GM19324 (cell line): ENCODE measurements at regions not wholly inside any gene's neighbourhood (a gene's known extent, or its start where the extent isn't known, plus 50 kb on each side); places are given as distances from the start of the nearest gene placed in this dataset.
"Not testable (repeated sequence)": the region's sequence is repeated elsewhere in the genome, so short reads cannot be mapped to it uniquely, and the experiment has no call there.

Experiments used
- ATAC-seq: cut with Tn5 transposase; IDR thresholded peaks from one replicate; pipeline ENCODE4 v1.9.1; 2021; ENCODE audit warnings: mild to moderate bottlenecking, moderate library complexity; ENCODE audit not compliant: unreplicated experiment, low FRiP score

GRCh38 chr1:234836776-234837357 is 226.9 kb upstream of the IRF2BP2 start:
- ATAC-seq: no peak

- no peak for ATAC-seq
These were observed 226.2 kb upstream of the IRF2BP2 start for GRCh38 chr1:234836045-234836681.

GRCh38 chr1:234835239-234835638 is 225.3 kb upstream of the IRF2BP2 start:
- no peak for ATAC-seq

- no peak for ATAC-seq
These were observed 223.7 kb upstream of the IRF2BP2 start for GRCh38 chr1:234833646-234834045.

DNA sequence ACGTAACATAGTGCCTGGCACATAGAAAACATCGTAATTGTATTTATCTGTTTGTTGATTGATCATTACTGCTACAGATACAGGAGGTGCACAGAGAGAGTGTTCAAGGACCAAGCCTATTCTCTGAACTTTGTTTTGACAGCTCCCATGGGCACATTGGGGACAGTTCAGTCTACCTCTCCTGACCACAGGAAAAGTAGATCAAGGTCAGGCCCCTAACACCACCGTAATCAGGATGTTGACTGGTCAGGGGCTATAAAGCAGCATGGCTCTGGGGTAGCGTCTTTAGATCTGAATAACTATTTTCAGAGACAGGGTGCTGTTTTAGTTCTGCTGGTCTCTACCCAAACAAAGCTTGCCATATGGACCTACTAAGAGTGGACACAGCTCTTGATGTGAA is 223.1 kb upstream of the IRF2BP2 start:
- ATAC-seq: no peak

DNA sequence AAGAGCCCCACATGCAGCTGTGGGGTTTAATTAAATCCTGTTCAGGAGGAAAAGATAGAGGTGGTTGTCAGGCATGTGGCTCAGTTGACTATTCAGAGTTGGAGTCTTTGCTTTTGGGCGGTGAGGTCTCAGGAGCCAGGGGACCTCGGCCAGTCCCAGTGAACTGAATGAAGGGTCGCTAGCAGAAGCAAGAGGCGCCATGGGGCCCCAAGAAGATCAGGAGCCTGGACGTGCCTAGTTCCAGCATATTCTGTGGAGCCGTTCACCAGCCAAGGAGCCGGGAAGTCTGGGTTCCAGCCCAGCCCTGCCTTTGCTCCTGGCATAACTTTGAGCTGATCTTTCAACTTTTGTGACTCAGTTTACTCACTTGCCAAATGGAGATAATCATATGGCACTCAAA is 217.7 kb upstream of the IRF2BP2 start:
- ATAC-seq: no peak

- no peak for ATAC-seq
These were observed 217.2 kb upstream of the IRF2BP2 start for GRCh38 chr1:234827181-234827580.

GRCh38 chr1:234826352-234826751 is 216.4 kb upstream of the IRF2BP2 start:
- no peak for ATAC-seq

DNA sequence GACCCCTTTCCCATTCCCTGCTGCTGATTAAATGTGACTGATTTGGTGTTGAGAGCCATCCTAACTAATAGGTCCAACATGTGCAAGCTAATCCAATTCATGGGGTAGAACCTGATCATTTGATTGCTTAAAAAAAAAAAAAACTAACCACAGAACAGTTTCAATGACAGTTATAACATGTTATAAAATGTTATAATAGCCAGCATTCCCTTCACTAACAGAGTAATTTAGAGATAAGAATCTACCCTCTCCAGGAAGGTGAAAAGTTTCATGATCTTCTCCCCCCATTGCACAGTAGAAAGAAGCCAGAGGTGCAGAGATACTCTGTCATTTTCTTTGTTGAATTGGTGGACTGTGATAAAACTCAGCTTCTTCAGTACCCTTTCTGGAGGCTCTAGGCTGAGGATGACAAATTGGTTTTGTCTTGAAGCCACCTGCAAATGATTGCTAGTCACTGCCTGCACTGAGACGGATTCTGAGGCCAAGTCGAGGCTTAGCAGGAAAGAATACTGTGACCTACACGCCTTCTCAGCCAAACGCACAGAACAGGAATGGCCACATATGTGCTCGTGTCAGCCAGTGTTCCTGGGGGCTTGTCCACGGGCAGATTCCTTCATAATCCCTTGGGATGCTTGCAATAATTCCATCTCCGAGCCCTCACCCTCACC is 215.7 kb upstream of the IRF2BP2 start:
- ATAC-seq: no peak

GRCh38 chr1:234824836-234825235 is 214.9 kb upstream of the IRF2BP2 start:
- not testable (repeated sequence) for ATAC-seq

DNA sequence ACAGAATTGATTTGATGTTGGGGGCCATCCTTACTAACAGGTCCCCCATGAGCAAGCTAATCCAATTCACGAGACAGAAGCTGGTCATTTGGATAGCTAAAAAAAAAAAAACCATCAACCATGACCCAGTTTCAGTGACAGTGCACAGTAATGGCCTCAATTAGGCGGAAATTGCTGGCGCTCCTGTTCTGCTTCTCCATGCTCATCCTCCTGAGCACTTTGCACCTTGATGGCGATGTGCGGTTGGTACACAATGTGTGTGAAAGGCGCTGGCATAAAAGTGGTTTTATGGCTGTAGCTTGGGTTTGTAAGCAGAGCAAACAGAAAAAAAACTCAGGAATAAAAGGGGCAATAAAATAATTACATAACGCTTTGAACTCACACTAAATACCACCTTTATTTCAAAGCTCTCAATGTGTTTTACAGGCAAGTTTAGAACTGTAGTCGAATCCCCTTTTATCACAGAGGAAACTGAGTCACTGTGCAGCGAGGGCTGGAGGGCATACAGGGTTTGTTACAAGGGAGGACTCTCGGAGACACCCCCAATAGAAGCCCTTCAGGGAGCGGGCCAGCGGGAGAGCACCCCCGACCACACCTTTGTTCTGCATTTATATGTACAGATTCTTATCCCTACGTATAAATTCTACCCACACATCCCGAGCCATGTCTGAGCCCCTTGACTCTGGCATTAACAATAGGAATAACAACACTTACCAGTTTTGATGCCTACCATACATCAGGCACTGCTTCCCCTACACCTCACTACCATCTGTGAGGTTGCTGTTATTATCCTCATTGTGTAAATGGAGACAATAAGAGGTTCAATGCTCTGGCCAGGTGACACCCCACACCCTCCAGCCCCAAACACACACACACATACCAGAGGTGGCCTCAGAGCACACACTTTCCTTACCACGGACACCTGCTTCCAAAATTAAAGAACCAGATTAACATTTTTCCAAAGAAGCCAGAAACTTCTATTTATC is 213.5 kb upstream of the IRF2BP2 start:
- no peak for ATAC-seq

DNA sequence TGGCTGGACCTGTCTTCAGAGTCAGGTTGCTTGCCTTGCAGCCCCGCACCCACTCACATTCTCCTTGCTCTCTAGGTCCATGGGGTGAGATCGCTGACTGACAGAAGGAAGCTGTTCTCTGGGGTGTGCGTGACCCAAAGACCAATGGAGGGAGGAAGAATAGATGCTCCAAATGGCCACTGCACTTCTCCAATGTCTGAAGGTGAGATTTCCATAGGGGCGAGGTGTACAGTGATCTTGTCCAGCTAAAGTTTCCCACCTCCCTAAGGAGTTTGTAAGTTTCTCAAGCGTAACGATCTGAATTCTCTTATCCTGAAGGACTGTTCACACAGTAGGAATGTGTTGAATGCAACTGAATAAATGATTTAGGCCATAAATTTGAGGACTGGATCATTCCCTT is 211.9 kb upstream of the IRF2BP2 start:
- no peak for ATAC-seq

GRCh38 chr1:234820597-234820996 is 210.6 kb upstream of the IRF2BP2 start:
- ATAC-seq: no peak

DNA sequence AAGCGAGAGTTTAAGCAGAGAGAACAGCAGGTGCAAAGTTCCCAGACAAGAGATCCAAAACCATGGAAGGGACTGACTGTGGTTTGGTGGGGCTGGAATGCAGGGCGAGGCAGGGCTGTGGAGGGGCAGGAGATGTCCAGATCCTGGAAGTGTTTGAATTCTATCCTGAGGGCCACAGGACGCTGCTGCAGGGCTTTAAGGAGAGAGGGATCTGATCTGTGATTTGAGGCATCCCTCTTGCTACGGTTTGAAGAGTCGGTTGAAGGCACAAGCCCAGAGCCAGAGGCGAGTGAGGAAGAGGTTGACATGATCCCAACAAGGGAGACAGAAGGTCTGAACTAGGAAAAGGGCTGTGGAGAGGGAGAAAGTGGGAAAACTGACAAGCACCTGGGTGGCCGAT is 209.9 kb upstream of the IRF2BP2 start:
- not testable (repeated sequence) for ATAC-seq

GRCh38 chr1:234818040-234818387 is 208.0 kb upstream of the IRF2BP2 start:
- ATAC-seq: not testable (repeated sequence)

DNA sequence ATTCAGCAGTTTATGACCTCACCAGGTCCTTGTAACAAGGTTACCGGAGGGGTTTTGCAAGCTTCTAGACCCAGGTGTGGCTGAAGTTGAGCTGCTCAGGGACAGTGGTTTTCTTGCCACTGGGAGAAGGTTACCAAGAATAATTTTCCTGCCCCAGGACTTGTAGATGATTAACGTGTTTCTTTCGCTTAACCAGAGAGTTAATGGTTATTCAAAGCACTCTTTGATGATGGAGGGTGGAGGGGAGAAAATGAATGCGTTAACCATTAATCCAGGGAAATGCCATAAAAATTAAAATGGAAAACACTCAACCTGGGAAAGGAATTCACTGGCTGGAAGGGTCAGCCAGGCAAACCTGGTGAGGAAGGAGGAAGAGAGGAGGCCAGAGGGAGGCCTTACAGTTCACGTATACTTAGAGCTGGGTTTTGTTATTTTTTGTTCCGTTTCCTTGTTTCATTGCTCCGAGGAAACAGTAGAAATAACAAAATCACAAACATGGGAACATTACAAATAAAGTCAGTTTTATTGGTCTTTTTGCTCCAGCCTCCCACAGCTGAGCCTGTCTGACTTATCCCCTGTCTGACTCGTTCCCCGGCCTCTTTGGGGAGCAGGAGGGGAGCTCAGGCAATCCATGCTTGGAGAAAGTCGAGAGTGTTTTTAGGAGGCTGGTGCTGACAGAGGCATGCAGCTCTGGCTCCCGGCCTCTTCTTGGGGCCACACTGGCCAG is 207.5 kb upstream of the IRF2BP2 start:
- not testable (repeated sequence) for ATAC-seq

- not testable (repeated sequence) for ATAC-seq
These were observed 206.9 kb upstream of the IRF2BP2 start for GRCh38 chr1:234816864-234817263.

GRCh38 chr1:234816186-234816851 is 206.3 kb upstream of the IRF2BP2 start:
- ATAC-seq: not testable (repeated sequence)

DNA sequence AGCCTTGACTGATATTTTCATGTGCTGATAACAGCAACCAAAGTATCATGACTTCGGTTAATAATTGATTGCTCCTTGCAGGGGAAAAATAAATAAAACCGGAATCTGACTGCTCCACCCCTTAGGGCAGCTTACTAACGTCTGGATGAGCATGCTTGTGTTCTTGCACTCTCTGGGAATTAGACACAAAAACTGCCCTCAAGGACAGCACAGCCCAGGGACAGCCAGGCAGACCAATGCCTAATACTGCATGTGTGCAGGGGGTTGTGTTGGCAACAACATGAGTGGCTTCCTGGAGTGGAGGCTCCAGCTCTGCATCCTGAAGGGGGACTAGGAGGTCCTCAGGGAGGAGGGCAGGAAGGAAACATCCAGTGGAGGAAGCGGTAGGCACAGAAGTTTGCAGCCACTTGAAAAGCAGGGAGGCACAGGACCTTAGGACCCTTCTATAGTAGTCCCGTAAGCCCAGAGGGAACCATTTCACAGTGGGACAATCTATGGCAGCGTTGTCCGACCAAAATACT is 205.4 kb upstream of the IRF2BP2 start:
- not testable (repeated sequence) for ATAC-seq
